ENCODE measurements at regions not wholly inside any gene's neighbourhood (a gene's known extent, or its start where the extent isn't known, plus 50 kb on each side); places are given as distances from the start of the nearest gene placed in this dataset.

DNA sequence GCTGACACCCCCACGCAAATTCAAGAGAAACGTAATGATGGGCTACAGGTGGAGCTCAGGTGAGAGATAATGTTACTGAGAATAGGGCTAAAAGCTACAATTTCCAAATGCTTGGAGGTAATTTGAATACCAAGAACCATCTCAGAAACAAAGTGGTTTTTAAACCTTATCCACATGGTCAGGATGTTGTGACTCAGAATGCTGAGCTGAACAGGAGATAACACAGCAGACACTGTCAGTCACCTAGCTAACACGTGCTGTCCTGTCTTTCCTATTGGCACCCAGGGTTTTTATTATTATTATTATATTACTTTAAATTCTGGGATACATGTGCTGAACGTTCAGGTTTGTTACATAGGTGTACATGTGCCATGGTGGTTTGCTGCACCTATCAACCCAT, 233.0 kb upstream of the MAF start:
- H3K27me3 ChIP-seq (ENCODE audit: control insufficient read depth in 2 of 2, insufficient read depth in 2 of 2, low read length in 2 of 2) = no peaks in the 10 kb centered on the region
- Mint-ChIP-seq H3K4me1 (no peaks in the 10 kb centered on the region), H3K4me3 (no peak overlapping the region), H3K9me3 (peaks cover 0 to 2% (median 0%) of the 10 kb centered on the region in 11 donors), H3K27me3 (peaks cover 0 to 11% (median 3%) of the 10 kb centered on the region in 5 donors), H3K36me3 (no peaks in the 10 kb centered on the region), H3K27ac (no peak overlapping the region)
- CTCF ChIA-PET = no interaction called here
- ATAC-seq (no peak), DNase-seq (no peak)
- H3K27ac ChIP-seq (ENCODE audit: low read depth, low read length) = no peak overlapping the region
- no peak overlapping the region for H3K4me3 ChIP-seq (ENCODE audit: low read length)
- H3K36me3 ChIP-seq (ENCODE audit: control insufficient read depth in 2 of 3, insufficient read depth in 3 of 3, low read length in 3 of 3) = no peaks in the 10 kb centered on the region
- intact Hi-C loops (cut with micrococcal nuclease) = no loop called here
- POLR2A ChIA-PET = no interaction called here
- H3K4me1 ChIP-seq (ENCODE audit: control insufficient read depth in 2 of 2, insufficient read depth in 2 of 2, low read length in 2 of 2) = no peaks in the 10 kb centered on the region
- H3K9me3 ChIP-seq (ENCODE audit: control insufficient read depth in 2 of 3, low read length in 3 of 3) = no peaks in the 10 kb centered on the region

GRCh38 chr16:79826732-79827475, 226.4 kb upstream of the MAF start:
- Mint-ChIP-seq H3K27ac (no peak overlapping the region), H3K9me3 (peaks cover 0 to 2% (median 0%) of the 10 kb centered on the region in 11 donors), H3K4me3 (no peak overlapping the region), H3K27me3 (peaks cover 0 to 10% (median 0%) of the 10 kb centered on the region in 5 donors), H3K36me3 (no peaks in the 10 kb centered on the region), H3K4me1 (no peaks in the 10 kb centered on the region)
- Histone ChIP-seq H3K27ac (ENCODE audit: low read depth, low read length) (no peak overlapping the region), H3K9me3 (ENCODE audit: control insufficient read depth in 2 of 3, low read length in 3 of 3) (no peaks in the 10 kb centered on the region), H3K36me3 (ENCODE audit: control insufficient read depth in 2 of 3, insufficient read depth in 3 of 3, low read length in 3 of 3) (no peaks in the 10 kb centered on the region), H3K4me1 (ENCODE audit: control insufficient read depth in 2 of 2, insufficient read depth in 2 of 2, low read length in 2 of 2) (no peaks in the 10 kb centered on the region), H3K4me3 (ENCODE audit: low read length) (no peak overlapping the region), H3K27me3 (ENCODE audit: control insufficient read depth in 2 of 2, insufficient read depth in 2 of 2, low read length in 2 of 2) (no peaks in the 10 kb centered on the region)
- intact Hi-C loops (cut with micrococcal nuclease) = no loop called here
- CTCF ChIA-PET = no interaction called here
- POLR2A ChIA-PET = no interaction called here
- ATAC-seq = no peak
- no peak for DNase-seq

DNA sequence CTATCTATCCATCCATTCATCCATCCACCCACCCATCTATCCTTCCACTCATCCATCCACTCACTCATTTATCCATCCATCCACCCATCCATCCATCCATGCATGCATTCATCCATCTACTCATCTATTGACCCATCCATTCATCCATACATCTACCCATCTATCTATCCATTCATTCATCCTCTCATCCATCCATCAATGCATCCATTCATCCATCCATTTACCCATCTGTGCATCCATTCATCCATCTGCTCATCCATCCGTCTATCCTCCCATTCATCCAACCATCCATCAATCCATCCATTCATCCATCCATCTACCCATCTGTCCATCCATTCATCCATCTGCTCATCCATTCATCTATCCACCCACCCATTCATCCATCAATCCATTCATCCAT, 224.5 kb upstream of the MAF start:
- no peak overlapping the region for H3K27ac ChIP-seq (ENCODE audit: low read depth, low read length)
- H3K4me3 Mint-ChIP-seq = no peak overlapping the region
- no peak overlapping the region for H3K4me3 ChIP-seq (ENCODE audit: low read length)
- ATAC-seq (no peak), DNase-seq (no peak)
- peaks cover 0 to 2% (median 0%) of the 10 kb centered on the region in 11 donors for H3K9me3 Mint-ChIP-seq
- no peaks in the 10 kb centered on the region for H3K36me3 ChIP-seq (ENCODE audit: control insufficient read depth in 2 of 3, insufficient read depth in 3 of 3, low read length in 3 of 3)
- CTCF ChIA-PET = interaction anchor here (0.6 kb wide), 1 partner anchor 10 kb away, joined by 4 read pairs; no protein-coding TSS in a partner anchor
- peaks cover 0 to 11% (median 0%) of the 10 kb centered on the region in 5 donors for H3K27me3 Mint-ChIP-seq
- H3K9me3 ChIP-seq (ENCODE audit: control insufficient read depth in 2 of 3, low read length in 3 of 3) = no peaks in the 10 kb centered on the region
- H3K27me3 ChIP-seq (ENCODE audit: control insufficient read depth in 2 of 2, insufficient read depth in 2 of 2, low read length in 2 of 2) = no peaks in the 10 kb centered on the region
- H3K36me3 Mint-ChIP-seq = no peaks in the 10 kb centered on the region
- POLR2A ChIA-PET = no interaction called here
- intact Hi-C loops (cut with micrococcal nuclease) = no loop called here
- no peaks in the 10 kb centered on the region for H3K4me1 ChIP-seq (ENCODE audit: control insufficient read depth in 2 of 2, insufficient read depth in 2 of 2, low read length in 2 of 2)
- H3K27ac Mint-ChIP-seq = no peak overlapping the region
- no peaks in the 10 kb centered on the region for H3K4me1 Mint-ChIP-seq

- CTCF ChIA-PET = no interaction called here
Observed at GRCh38 chr16:79823639-79824038, 223.1 kb upstream of the MAF start.

DNA sequence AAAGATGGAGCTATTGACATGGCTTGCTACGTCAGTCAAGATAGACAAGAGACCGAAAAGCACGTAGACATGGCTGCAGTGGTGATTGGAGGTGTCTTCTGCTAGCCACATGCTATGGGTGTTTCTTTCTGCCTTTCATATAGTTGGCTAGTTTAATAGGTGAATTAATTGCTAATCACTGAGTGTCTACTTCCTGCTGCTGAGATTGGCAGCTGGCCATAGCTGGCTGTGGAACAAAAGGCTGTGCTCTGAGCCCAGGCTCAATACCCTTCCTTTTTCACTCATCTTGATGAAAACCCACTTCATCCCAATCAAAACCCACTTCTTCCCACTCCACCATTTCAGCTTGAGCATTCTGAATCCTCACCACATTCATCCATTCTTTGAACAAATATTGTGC, 221.4 kb upstream of the MAF start:
- ChIA-PET POLR2A (no interaction called here), CTCF (no interaction called here)
- no peaks in the 10 kb centered on the region for H3K9me3 ChIP-seq (ENCODE audit: control insufficient read depth in 2 of 3, low read length in 3 of 3)
- H3K27ac Mint-ChIP-seq = no peak overlapping the region
- peaks cover 0 to 8% (median 0%) of the 10 kb centered on the region in 5 donors for H3K27me3 Mint-ChIP-seq
- no peaks in the 10 kb centered on the region for H3K36me3 Mint-ChIP-seq
- H3K4me3 ChIP-seq (ENCODE audit: low read length) = no peak overlapping the region
- no peak overlapping the region for H3K4me3 Mint-ChIP-seq
- H3K27me3 ChIP-seq (ENCODE audit: control insufficient read depth in 2 of 2, insufficient read depth in 2 of 2, low read length in 2 of 2) = no peaks in the 10 kb centered on the region
- peaks cover 0 to 3% (median 0%) of the 10 kb centered on the region in 11 donors for H3K9me3 Mint-ChIP-seq
- H3K27ac ChIP-seq (ENCODE audit: low read depth, low read length) = no peak overlapping the region
- no peaks in the 10 kb centered on the region for H3K4me1 Mint-ChIP-seq
- no peaks in the 10 kb centered on the region for H3K36me3 ChIP-seq (ENCODE audit: control insufficient read depth in 2 of 3, insufficient read depth in 3 of 3, low read length in 3 of 3)
- H3K4me1 ChIP-seq (ENCODE audit: control insufficient read depth in 2 of 2, insufficient read depth in 2 of 2, low read length in 2 of 2) = no peaks in the 10 kb centered on the region
- DNase-seq (no peak), ATAC-seq (no peak)
- intact Hi-C loops (cut with micrococcal nuclease) = no loop called here

More at GRCh38 chr16:79823639-79824038, 223.1 kb upstream of the MAF start:
- Histone ChIP-seq H3K27me3 (ENCODE audit: control insufficient read depth in 2 of 2, insufficient read depth in 2 of 2, low read length in 2 of 2) (no peaks in the 10 kb centered on the region), H3K4me3 (ENCODE audit: low read length) (no peak overlapping the region), H3K36me3 (ENCODE audit: control insufficient read depth in 2 of 3, insufficient read depth in 3 of 3, low read length in 3 of 3) (no peaks in the 10 kb centered on the region), H3K4me1 (ENCODE audit: control insufficient read depth in 2 of 2, insufficient read depth in 2 of 2, low read length in 2 of 2) (no peaks in the 10 kb centered on the region), H3K27ac (ENCODE audit: low read depth, low read length) (no peak overlapping the region), H3K9me3 (ENCODE audit: control insufficient read depth in 2 of 3, low read length in 3 of 3) (no peaks in the 10 kb centered on the region)
- peaks cover 0 to 10% (median 0%) of the 10 kb centered on the region in 5 donors for H3K27me3 Mint-ChIP-seq
- no peak overlapping the region for H3K27ac Mint-ChIP-seq
- H3K4me1 Mint-ChIP-seq = no peaks in the 10 kb centered on the region
- DNase-seq (no peak), ATAC-seq (no peak)
- intact Hi-C loops (cut with micrococcal nuclease) = no loop called here
- no peaks in the 10 kb centered on the region for H3K36me3 Mint-ChIP-seq
- no peak overlapping the region for H3K4me3 Mint-ChIP-seq
- POLR2A ChIA-PET = no interaction called here
- no peaks in the 10 kb centered on the region for H3K9me3 Mint-ChIP-seq

DNA sequence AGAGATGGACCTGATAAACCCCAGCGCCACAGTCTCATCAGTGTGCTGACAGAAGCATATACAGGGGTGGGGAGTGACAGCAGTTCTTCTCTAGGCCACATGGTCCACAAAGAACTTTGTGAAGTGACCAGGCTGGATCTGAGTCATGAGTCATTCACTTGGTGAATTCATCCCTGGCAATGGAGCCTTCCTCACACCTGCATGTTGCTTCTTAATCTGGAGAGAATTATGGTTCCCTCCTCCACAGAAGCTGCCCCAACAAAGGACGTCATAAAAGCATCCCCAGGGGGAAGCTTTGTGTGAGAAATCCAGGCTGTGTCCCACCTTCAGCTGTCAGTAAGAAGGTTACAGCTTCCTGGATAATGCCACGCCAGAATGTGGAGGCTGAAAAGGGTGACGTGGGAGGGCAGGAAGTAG, 215.6 kb upstream of the MAF start:
- Histone ChIP-seq H3K9me3 (ENCODE audit: control insufficient read depth in 2 of 3, low read length in 3 of 3) (no peaks in the 10 kb centered on the region), H3K4me3 (ENCODE audit: low read length) (no peak overlapping the region), H3K4me1 (ENCODE audit: control insufficient read depth in 2 of 2, insufficient read depth in 2 of 2, low read length in 2 of 2) (no peaks in the 10 kb centered on the region), H3K27me3 (ENCODE audit: control insufficient read depth in 2 of 2, insufficient read depth in 2 of 2, low read length in 2 of 2) (no peaks in the 10 kb centered on the region), H3K36me3 (ENCODE audit: control insufficient read depth in 2 of 3, insufficient read depth in 3 of 3, low read length in 3 of 3) (no peaks in the 10 kb centered on the region), H3K27ac (ENCODE audit: low read depth, low read length) (no peak overlapping the region)
- DNase-seq (no peak), ATAC-seq (no peak)
- no peak overlapping the region for H3K27ac Mint-ChIP-seq
- no peak overlapping the region for H3K4me3 Mint-ChIP-seq
- peaks cover 0 to 3% (median 0%) of the 10 kb centered on the region in 11 donors for H3K9me3 Mint-ChIP-seq
- H3K27me3 Mint-ChIP-seq = peaks cover 0 to 16% (median 11%) of the 10 kb centered on the region in 5 donors
- H3K36me3 Mint-ChIP-seq = no peaks in the 10 kb centered on the region
- no peaks in the 10 kb centered on the region for H3K4me1 Mint-ChIP-seq
- intact Hi-C loops (cut with micrococcal nuclease) = no loop called here
- CTCF ChIA-PET = no interaction called here
- POLR2A ChIA-PET = no interaction called here

DNA sequence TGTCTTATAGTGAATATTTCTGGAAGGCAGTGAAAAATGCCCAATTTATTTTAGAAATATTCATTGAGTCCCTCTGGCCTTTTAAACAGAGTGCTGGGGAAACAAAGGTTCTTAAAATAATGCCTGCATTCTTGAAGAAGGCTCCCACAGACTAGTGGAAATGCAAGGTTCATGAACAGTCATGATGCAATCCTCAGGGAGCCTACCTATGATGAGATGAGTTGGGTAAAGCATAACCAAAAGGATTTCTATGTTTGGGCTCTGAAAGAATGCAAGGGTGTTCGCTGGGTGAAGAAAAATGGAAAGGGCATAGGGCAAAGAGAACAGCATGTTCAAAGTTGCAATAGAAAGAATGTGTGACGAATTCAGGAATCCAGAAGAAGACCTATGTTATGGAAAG, 214.5 kb upstream of the MAF start:
- no peak overlapping the region for H3K27ac ChIP-seq (ENCODE audit: low read depth, low read length)
- no peak for DNase-seq
- H3K27ac Mint-ChIP-seq = no peak overlapping the region
- no peaks in the 10 kb centered on the region for H3K4me1 Mint-ChIP-seq
- no peak overlapping the region for H3K4me3 ChIP-seq (ENCODE audit: low read length)
- ChIA-PET CTCF (interaction anchor here (0.6 kb wide), 1 partner anchor 10 kb away, joined by 4 read pairs; no protein-coding TSS in a partner anchor), POLR2A (no interaction called here)
- H3K36me3 Mint-ChIP-seq = no peaks in the 10 kb centered on the region
- H3K27me3 Mint-ChIP-seq = peaks cover 0 to 21% (median 12%) of the 10 kb centered on the region in 5 donors
- H3K27me3 ChIP-seq (ENCODE audit: control insufficient read depth in 2 of 2, insufficient read depth in 2 of 2, low read length in 2 of 2) = no peaks in the 10 kb centered on the region
- H3K4me1 ChIP-seq (ENCODE audit: control insufficient read depth in 2 of 2, insufficient read depth in 2 of 2, low read length in 2 of 2) = no peaks in the 10 kb centered on the region
- H3K36me3 ChIP-seq (ENCODE audit: control insufficient read depth in 2 of 3, insufficient read depth in 3 of 3, low read length in 3 of 3) = no peaks in the 10 kb centered on the region
- no peaks in the 10 kb centered on the region for H3K9me3 ChIP-seq (ENCODE audit: control insufficient read depth in 2 of 3, low read length in 3 of 3)
- ATAC-seq = no peak
- H3K9me3 Mint-ChIP-seq = peaks cover 0 to 3% (median 0%) of the 10 kb centered on the region in 11 donors
- intact Hi-C loops (cut with micrococcal nuclease) = no loop called here
- H3K4me3 Mint-ChIP-seq = no peak overlapping the region

Measured in naive thymus-derived CD4-positive, alpha-beta T cell (primary cell).